ENCODE measurements at regions not wholly inside any gene's neighbourhood (a gene's known extent, or its start where the extent isn't known, plus 50 kb on each side); places are given as distances from the start of the nearest gene placed in this dataset.

- Histone ChIP-seq H3K4me1 (ENCODE audit: control insufficient read depth, insufficient read depth, low read length) (no peaks in the 10 kb centered on the region), H3K9me3 (ENCODE audit: control insufficient read depth, insufficient read depth, low read length) (peaks cover 19% of the 10 kb centered on the region), H3K4me3 (ENCODE audit: low read length) (no peak overlapping the region), H3K27me3 (ENCODE audit: control insufficient read depth, insufficient read depth, low read length) (no peaks in the 10 kb centered on the region), H3K36me3 (ENCODE audit: control insufficient read depth, insufficient read depth, low read length) (no peaks in the 10 kb centered on the region), H3K27ac (ENCODE audit: low read length) (no peak overlapping the region)
- H3K9me3 Mint-ChIP-seq, result peaks cover 15 to 17% of the 10 kb centered on the region in 2 donors
- no peak for DNase-seq
- H3K27me3 Mint-ChIP-seq (ENCODE audit: low read depth in 2 of 2), result no peaks in the 10 kb centered on the region
- no peak for ATAC-seq
- H3K27ac Mint-ChIP-seq, result no peak overlapping the region
- TF ChIP-seq CTCF (IDR thresholded peaks at IDR 0.05), result no peak
- no peaks in the 10 kb centered on the region for H3K36me3 Mint-ChIP-seq
- intact Hi-C loops (cut with micrococcal nuclease), result no loop called here
- no peak overlapping the region for H3K4me3 Mint-ChIP-seq
- 82% methylated on average over 2 of the region's 2 CpGs for WGBS (ENCODE audit: insufficient coverage)
- H3K4me1 Mint-ChIP-seq, result no peaks in the 10 kb centered on the region
Observed at GRCh38 chr13:90612391-90612790, 735.1 kb upstream of the MIR17HG start.

- H3K4me3 ChIP-seq (ENCODE audit: low read length), result no peak overlapping the region
- H3K9me3 ChIP-seq (ENCODE audit: control insufficient read depth, insufficient read depth, low read length), result peaks cover 22% of the 10 kb centered on the region
- Mint-ChIP-seq H3K36me3 (no peaks in the 10 kb centered on the region), H3K27me3 (ENCODE audit: low read depth in 2 of 2) (no peaks in the 10 kb centered on the region), H3K4me3 (no peak overlapping the region), H3K4me1 (no peaks in the 10 kb centered on the region), H3K27ac (no peak overlapping the region), H3K9me3 (peaks cover 11 to 13% of the 10 kb centered on the region in 2 donors)
- 90% methylated on average over 12 of the region's 12 CpGs for WGBS (ENCODE audit: insufficient coverage)
- no peak for DNase-seq
- ATAC-seq, result no peak
- intact Hi-C loops (cut with micrococcal nuclease), result no loop called here
- H3K27ac ChIP-seq (ENCODE audit: low read length), result no peak overlapping the region
- no peaks in the 10 kb centered on the region for H3K4me1 ChIP-seq (ENCODE audit: control insufficient read depth, insufficient read depth, low read length)
- H3K36me3 ChIP-seq (ENCODE audit: control insufficient read depth, insufficient read depth, low read length), result no peaks in the 10 kb centered on the region
- TF ChIP-seq CTCF (IDR thresholded peaks at IDR 0.05), result no peak
- H3K27me3 ChIP-seq (ENCODE audit: control insufficient read depth, insufficient read depth, low read length), result no peaks in the 10 kb centered on the region
Observed at GRCh38 chr13:90613076-90613795, 734.3 kb upstream of the MIR17HG start.

GRCh38 chr13:90615236-90615635 is 732.3 kb upstream of the MIR17HG start:
- no peaks in the 10 kb centered on the region for H3K36me3 ChIP-seq (ENCODE audit: control insufficient read depth, insufficient read depth, low read length)
- 89% methylated on average over 6 of the region's 6 CpGs for WGBS (ENCODE audit: insufficient coverage)
- peaks cover 26% of the 10 kb centered on the region for H3K9me3 ChIP-seq (ENCODE audit: control insufficient read depth, insufficient read depth, low read length)
- TF ChIP-seq CTCF (IDR thresholded peaks at IDR 0.05), result no peak
- Mint-ChIP-seq H3K36me3 (no peaks in the 10 kb centered on the region), H3K9me3 (peaks cover 7 to 13% of the 10 kb centered on the region in 2 donors), H3K4me1 (no peaks in the 10 kb centered on the region), H3K4me3 (no peak overlapping the region), H3K27me3 (ENCODE audit: low read depth in 2 of 2) (no peaks in the 10 kb centered on the region), H3K27ac (no peak overlapping the region)
- no peak overlapping the region for H3K4me3 ChIP-seq (ENCODE audit: low read length)
- H3K27ac ChIP-seq (ENCODE audit: low read length), result no peak overlapping the region
- no peaks in the 10 kb centered on the region for H3K4me1 ChIP-seq (ENCODE audit: control insufficient read depth, insufficient read depth, low read length)
- ATAC-seq (no peak), DNase-seq (no peak)
- intact Hi-C loops (cut with micrococcal nuclease), result no loop called here
- no peaks in the 10 kb centered on the region for H3K27me3 ChIP-seq (ENCODE audit: control insufficient read depth, insufficient read depth, low read length)

GRCh38 chr13:90615767-90616166 is 731.7 kb upstream of the MIR17HG start:
- DNase-seq (no peak), ATAC-seq (no peak)
- no peak for TF ChIP-seq CTCF (IDR thresholded peaks at IDR 0.05)
- intact Hi-C loops (cut with micrococcal nuclease), result no loop called here
- Histone ChIP-seq H3K4me3 (ENCODE audit: low read length) (no peak overlapping the region), H3K4me1 (ENCODE audit: control insufficient read depth, insufficient read depth, low read length) (no peaks in the 10 kb centered on the region), H3K36me3 (ENCODE audit: control insufficient read depth, insufficient read depth, low read length) (no peaks in the 10 kb centered on the region), H3K9me3 (ENCODE audit: control insufficient read depth, insufficient read depth, low read length) (peaks cover 26% of the 10 kb centered on the region), H3K27ac (ENCODE audit: low read length) (no peak overlapping the region), H3K27me3 (ENCODE audit: control insufficient read depth, insufficient read depth, low read length) (no peaks in the 10 kb centered on the region)
- no peak overlapping the region for H3K4me3 Mint-ChIP-seq
- H3K27ac Mint-ChIP-seq, result no peak overlapping the region
- 80% methylated on average over 5 of the region's 5 CpGs for WGBS (ENCODE audit: insufficient coverage)
- no peaks in the 10 kb centered on the region for H3K27me3 Mint-ChIP-seq (ENCODE audit: low read depth in 2 of 2)
- no peaks in the 10 kb centered on the region for H3K4me1 Mint-ChIP-seq
- peaks cover 7 to 13% of the 10 kb centered on the region in 2 donors for H3K9me3 Mint-ChIP-seq
- no peaks in the 10 kb centered on the region for H3K36me3 Mint-ChIP-seq
